HG02885 (cell line): ENCODE measurements at regions not wholly inside any gene's neighbourhood (a gene's known extent, or its start where the extent isn't known, plus 50 kb on each side); places are given as distances from the start of the nearest gene placed in this dataset.

ENCODE experiments used
- ATAC-seq: cut with Tn5 transposase; IDR thresholded peaks from one replicate; pipeline ENCODE4 v1.9.1; 2021; ENCODE audit warnings: mild to moderate bottlenecking; ENCODE audit not compliant: unreplicated experiment, poor library complexity

GRCh38 chr14:100454437-100454836 lies 131.3 kb downstream of the SLC25A47 start:
- no peak for ATAC-seq

DNA sequence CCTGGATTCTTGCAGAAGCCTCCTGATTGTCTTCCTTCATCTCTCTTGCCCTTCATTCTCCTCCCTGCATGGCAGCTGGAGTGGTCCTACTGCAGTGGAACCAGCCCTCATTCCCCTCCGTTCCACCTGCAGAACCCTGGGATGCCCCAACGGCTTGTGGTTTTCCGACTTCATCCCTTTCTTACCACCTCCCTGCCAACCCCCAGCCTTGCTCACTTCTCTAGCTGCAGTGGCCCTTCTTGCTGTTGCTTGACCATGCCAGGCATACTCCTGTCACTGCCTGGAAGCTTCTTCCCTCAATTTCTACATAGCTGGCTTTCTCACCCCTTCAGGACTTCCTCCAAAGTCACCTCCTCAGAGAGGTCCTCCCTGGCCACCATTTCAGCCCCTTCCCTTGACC lies 123.3 kb downstream of the BEGAIN start:
- ATAC-seq = no peak

DNA sequence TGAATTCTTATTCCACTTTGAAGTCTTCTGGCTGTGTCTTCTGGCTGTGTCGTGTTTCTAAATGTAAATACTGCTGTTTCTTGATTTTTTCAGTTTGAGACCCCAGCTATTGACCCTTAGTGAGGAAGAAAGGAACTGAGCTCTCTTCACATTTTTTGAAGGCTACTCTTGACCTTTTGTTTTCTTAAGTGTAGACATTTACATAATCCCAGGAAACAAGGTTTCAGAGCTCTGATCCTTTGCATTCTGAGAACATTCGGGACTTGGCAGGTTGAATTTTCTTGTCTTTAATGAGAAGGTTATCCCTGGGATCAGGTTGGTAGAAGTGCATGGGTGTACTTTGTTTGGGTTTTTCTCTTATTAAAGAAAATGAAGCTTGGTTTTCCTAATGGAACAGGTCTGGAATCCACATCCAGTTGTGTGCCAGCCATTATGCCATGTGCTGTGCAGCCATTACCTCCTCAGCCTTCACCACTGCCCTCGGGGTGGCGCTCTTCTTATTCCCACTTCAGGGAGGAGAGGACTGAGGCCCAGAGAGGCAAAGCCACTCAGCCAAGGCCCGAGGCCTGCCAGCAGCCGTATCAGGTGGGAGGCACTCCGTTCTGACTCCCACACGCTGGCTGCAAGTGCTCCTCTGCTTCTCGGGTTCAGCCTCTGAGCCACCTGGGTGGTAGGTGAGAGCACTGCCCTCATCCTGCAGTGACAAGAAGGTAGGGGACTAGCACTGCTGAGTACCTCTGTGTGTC lies 120.9 kb downstream of the BEGAIN start:
- no peak for ATAC-seq

DNA sequence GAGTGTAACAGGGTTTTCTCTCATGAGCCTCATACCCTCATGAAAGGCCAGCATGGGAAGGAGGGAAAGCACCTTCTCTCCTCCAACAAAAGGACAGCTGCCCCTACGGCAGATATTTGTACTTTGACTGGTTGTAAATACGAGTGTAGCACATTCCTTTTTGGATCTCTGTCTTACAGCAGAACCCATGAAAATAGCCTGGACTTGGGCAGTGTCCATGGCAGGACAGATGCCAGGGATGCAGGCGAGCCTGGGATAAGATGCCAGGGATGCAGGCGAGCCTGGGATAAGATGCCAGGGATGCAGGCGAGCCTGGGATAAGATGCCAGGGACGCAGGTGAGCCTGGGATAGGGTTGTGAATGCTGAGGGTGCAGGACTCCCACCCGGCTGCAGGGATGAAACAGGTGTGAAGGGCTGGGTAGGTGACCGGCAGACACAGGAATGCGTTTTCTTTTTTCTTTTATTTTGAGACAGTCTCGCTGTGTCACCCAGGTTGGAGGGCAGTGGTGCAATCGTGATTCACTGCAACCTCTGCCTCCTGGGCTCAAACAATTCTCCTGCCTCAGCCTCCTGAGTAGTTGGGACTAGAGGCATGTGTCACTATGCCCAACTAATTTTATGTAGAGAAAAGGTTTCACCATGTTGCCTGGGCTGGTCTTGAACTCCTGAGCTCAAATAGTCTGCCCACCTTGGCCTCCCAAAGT lies 120.0 kb downstream of the BEGAIN start:
- no peak for ATAC-seq

- no peak for ATAC-seq
These were observed 119.3 kb downstream of the BEGAIN start for GRCh38 chr14:100467939-100468338.

GRCh38 chr14:100468557-100468956 lies 118.7 kb downstream of the BEGAIN start:
- no peak for ATAC-seq

GRCh38 chr14:100469632-100470522 lies 117.3 kb downstream of the BEGAIN start:
- ATAC-seq = no peak

- no peak for ATAC-seq
These were observed 116.7 kb downstream of the BEGAIN start for GRCh38 chr14:100470523-100470897.

DNA sequence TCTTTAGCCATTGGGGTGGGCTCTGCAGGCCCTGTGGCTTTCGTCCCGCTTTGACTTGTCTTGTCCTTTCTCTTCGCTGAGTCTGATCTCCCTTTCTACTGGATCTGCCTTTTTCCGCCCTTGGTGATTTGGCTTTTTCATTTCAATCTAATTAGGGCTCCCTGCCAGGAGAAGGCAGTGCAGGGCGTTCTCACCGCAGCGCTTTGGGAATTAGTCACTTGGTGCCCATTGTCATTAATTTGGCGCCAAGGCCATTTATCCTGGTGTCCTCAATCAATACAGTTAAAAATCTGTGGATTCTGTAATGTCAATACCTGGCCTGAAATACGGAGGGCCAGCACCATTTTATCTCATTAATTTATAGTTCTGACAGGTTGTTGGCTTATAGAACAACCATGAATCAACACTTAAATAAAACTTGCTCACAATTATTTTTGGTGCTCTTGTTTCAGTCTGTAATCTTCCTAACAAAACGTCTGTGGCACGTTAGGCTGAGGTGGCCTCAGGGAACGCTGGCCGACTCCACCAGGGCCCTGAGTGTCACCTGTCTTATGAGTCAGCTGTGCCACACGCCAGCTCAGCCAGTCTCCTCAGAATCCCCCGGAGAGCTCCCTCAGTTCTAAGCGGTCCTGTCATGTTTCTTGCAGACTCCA lies 115.7 kb downstream of the BEGAIN start:
- ATAC-seq = no peak

DNA sequence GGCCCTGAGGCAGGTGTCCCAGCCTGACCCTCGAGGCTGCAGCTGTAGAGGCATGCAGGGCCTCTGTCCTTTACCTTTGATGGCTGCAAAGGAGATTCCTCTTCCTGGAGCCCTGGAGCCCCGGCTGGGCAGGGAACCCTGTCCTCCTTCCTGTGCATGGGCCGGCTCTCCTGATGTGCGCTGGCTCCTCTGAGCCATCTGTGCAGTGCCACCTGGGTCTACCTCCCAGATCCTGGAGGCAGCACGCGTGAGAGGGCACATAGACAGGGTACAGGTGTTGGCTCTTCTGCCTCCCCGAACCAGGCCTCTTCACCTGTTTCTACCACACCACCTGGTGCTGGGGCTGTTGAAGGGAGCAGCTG lies 115.1 kb downstream of the BEGAIN start:
- no peak for ATAC-seq

GRCh38 chr14:100472491-100472890 lies 114.7 kb downstream of the BEGAIN start:
- no peak for ATAC-seq

DNA sequence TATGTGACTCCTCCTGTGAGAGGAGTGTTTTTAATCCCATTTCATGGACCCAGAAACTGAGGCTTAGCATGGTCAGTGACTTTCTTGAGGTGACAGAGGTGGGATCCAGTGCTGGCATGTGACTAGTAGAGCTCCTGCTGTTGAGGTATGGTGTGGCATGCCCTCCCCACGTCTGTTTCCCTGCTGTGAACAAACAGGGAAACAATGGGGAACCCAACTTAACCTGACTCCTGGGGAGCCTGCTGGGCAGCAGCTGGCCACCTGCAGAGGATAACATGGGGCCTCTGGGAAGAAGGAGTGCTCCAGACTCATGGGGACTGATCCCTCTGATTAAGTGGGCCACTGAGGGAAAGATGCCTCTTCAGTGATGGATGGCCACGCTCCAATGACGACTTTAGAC lies 114.0 kb downstream of the BEGAIN start:
- no peak for ATAC-seq

DNA sequence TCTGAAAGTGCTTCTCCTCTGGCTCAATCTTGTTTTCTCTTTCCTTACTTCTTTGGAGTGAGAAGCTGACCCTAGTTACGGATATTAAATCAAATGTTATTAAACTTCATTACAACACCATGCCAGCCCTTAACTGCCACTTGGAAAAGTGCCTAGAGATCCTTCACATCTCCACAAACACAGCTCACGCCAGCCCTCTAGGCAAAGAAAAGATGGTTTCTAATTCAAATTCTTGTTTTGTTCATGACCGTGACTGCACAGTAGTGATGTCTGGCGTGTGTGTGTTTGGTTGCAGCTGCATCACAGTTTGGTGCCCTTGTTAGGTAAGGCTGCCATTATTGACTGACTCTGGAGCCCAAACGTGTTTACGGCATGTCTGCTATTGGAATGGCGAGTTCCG lies 113.0 kb downstream of the BEGAIN start:
- ATAC-seq = no peak

DNA sequence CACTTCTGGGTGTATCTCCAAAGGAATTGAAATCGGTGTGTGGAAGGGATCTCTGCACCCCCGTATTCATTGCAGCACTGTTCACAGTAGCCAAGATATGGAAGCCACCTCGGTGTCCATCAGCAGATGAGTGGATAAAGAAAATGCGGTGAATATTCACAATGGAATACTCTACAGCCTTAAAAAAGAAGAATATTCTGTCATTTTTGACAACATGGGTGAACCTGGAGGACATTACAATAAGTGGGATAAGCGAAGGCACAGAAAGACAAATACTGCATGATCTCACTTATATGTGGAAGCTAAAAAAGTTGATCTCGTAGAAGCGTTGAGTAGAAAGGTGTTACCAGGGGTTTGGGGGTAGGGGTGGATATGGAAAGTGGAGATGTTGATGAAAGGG lies 111.9 kb downstream of the BEGAIN start:
- no peak for ATAC-seq

GRCh38 chr14:100476012-100476822 lies 111.0 kb downstream of the BEGAIN start:
- no peak for ATAC-seq

DNA sequence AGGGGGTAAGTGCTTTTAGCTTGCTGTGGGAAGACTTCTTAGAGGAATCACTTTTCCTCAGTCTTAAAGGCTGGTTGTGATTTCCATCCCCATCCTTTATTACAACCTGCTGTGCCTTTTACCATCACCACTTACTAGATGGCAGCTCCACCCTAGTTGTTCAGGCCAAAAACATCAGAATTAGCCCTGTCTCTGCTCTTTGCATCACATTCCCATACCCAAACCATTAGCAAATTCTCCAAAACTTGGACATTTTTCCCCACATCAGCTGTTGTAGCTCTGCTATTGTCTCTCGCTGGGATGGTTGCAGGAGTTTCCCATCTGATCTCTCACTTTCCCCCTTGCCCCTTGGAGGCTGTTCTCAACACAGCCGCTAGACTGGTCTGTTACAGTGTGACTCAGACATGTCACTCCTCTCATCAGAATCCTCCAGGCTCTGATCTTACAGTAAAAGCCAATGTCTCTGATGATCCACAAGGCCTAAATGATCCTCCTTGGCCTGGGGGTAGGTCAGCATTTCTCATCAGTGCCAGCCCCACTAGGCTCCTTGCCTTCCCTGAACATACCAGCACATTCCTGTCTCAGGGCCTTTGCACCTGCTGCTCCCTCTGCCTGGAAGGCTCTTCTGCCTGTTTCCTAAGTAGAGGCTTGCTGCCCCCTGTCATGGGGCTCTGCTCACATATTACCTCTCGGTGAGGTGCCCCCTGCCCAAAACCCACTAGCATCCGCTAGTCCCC lies 102.5 kb downstream of the BEGAIN start:
- no peak for ATAC-seq

GRCh38 chr14:100486025-100486828 lies 101.0 kb downstream of the BEGAIN start:
- ATAC-seq = peak; percentile 71
